HEK293 (cell line): ENCODE measurements at regions not wholly inside any gene's neighbourhood (a gene's known extent, or its start where the extent isn't known, plus 50 kb on each side); places are given as distances from the start of the nearest gene placed in this dataset.
"Not testable (repeated sequence)": the region's sequence is repeated elsewhere in the genome, so short reads cannot be mapped to it uniquely, and the experiment has no call there.

Source experiments
- CTCF ChIA-PET: fragments of 350-600 bp; formaldehyde crosslinking; extraction: SDS; loops from one replicate; lab custom pipeline; 2021; ENCODE audit warnings: antibody characterized with exemption; lab: Yijun Ruan, JAX
- POLR2A ChIA-PET: fragments of 300-600 bp; formaldehyde crosslinking; extraction: SDS; loops from one replicate; lab custom pipeline; 2020; ENCODE audit warnings: antibody characterized with exemption, inconsistent platforms; lab: Yijun Ruan, JAX
- H3K27ac ChIP-seq: fragments of 200-500 bp; sonication (Bioruptor generic); 2 replicates; pipeline ENCODE4 v1.5.1; 2014; ENCODE audit warnings: low read depth, low read length, control low read depth, inconsistent platforms; ENCODE audit errors: extremely low read depth
- H3K36me3 ChIP-seq, 2 experiments: fragments of 200-500 bp in 1 of 2; sonication (Bioruptor generic) in 1 of 2; 1 replicate in 1 of 2; 2 replicates in 1 of 2; pipeline ENCODE4 v1.5.1; 2014 to 2017; ENCODE audit warnings: inconsistent platforms in 2 of 2, low read length in 2 of 2; ENCODE audit not compliant: control insufficient read depth in 2 of 2, insufficient read depth in 1 of 2
- H3K4me1 ChIP-seq: fragments of 200-500 bp; sonication (Bioruptor generic); 2 replicates; pipeline ENCODE4 v1.5.1; 2014; ENCODE audit warnings: mild to moderate bottlenecking, low read length, inconsistent platforms; ENCODE audit not compliant: control insufficient read depth, insufficient read depth
- H3K4me3 ChIP-seq: 2 replicates; pipeline ENCODE4 v1.5.1; 2011; ENCODE audit warnings: low read depth, mild to moderate bottlenecking, control low read depth, low read length, moderate library complexity
- H3K9me3 ChIP-seq: fragments of 200-500 bp; sonication (Bioruptor generic); 2 replicates; pipeline ENCODE4 v1.5.1; 2014; ENCODE audit warnings: low read depth, low read length, inconsistent platforms; ENCODE audit not compliant: control insufficient read depth, insufficient read depth
- ELK4 ChIP-seq: IDR thresholded peaks from 2 replicates; pipeline ENCODE4 v1.6.1; 2011; ENCODE audit warnings: mild to moderate bottlenecking, low read depth, low read length, borderline replicate concordance
- GLIS1 ChIP-seq: fragments of 450-650 bp; formaldehyde crosslinking; IDR thresholded peaks from 2 replicates; pipeline ENCODE4 v1.5.1; 2016; ENCODE audit warnings: missing biosample characterization, missing genetic modification characterization
- OSR2 ChIP-seq: fragments of 450-650 bp; formaldehyde crosslinking; IDR thresholded peaks from 2 replicates; pipeline ENCODE4 v1.5.1; 2016; ENCODE audit warnings: missing biosample characterization, missing genetic modification characterization
- ZBTB7A ChIP-seq: fragments of 450-650 bp; formaldehyde crosslinking; IDR thresholded peaks from 2 replicates; pipeline ENCODE4 v1.5.1; 2016; ENCODE audit warnings: low read depth, missing biosample characterization, missing genetic modification characterization
- ZFHX2 ChIP-seq: fragments of 450-650 bp; formaldehyde crosslinking; conservative IDR thresholded peaks from 2 replicates; pipeline ENCODE4 v1.5.1; 2016; ENCODE audit warnings: missing biosample characterization, missing genetic modification characterization
- ZFP41 ChIP-seq: fragments of 450-650 bp; formaldehyde crosslinking; IDR thresholded peaks from 2 replicates; pipeline ENCODE4 v1.5.1; 2016; ENCODE audit warnings: missing biosample characterization, missing genetic modification characterization, borderline replicate concordance
- ZNF155 ChIP-seq: fragments of 450-650 bp; formaldehyde crosslinking; IDR thresholded peaks from 2 replicates; pipeline ENCODE4 v1.5.1; 2016; ENCODE audit warnings: missing biosample characterization, missing genetic modification characterization
- ZNF202 ChIP-seq: fragments of 450-650 bp; formaldehyde crosslinking; IDR thresholded peaks from 2 replicates; pipeline ENCODE4 v1.5.1; 2016; ENCODE audit warnings: missing biosample characterization, missing genetic modification characterization, borderline replicate concordance
- ZNF239 ChIP-seq: fragments of 450-650 bp; formaldehyde crosslinking; IDR thresholded peaks from 2 replicates; pipeline ENCODE4 v1.5.1; 2016; ENCODE audit warnings: missing biosample characterization, missing genetic modification characterization
- ZNF24 ChIP-seq: fragments of 450-650 bp; formaldehyde crosslinking; IDR thresholded peaks from 2 replicates; pipeline ENCODE4 v1.5.1; 2016; ENCODE audit warnings: missing biosample characterization, missing genetic modification characterization
- ZNF280C ChIP-seq: fragments of 450-650 bp; formaldehyde crosslinking; IDR thresholded peaks from 2 replicates; pipeline ENCODE4 v1.5.1; 2016; ENCODE audit warnings: missing biosample characterization, missing genetic modification characterization
- ZNF350 ChIP-seq: fragments of 450-650 bp; formaldehyde crosslinking; IDR thresholded peaks from 2 replicates; pipeline ENCODE4 v1.5.0; 2017; ENCODE audit warnings: missing biosample characterization, mild to moderate bottlenecking, missing genetic modification characterization
- ZNF366 ChIP-seq: fragments of 450-650 bp; formaldehyde crosslinking; conservative IDR thresholded peaks from 2 replicates; pipeline ENCODE4 v1.5.1; 2016; ENCODE audit warnings: missing biosample characterization, missing genetic modification characterization
- ZNF404 ChIP-seq: fragments of 450-650 bp; formaldehyde crosslinking; IDR thresholded peaks from 2 replicates; pipeline ENCODE4 v1.5.1; 2017; ENCODE audit warnings: missing biosample characterization, missing genetic modification characterization
- ZNF426 ChIP-seq: fragments of 450-650 bp; formaldehyde crosslinking; IDR thresholded peaks from 2 replicates; pipeline ENCODE4 v1.5.1; 2017; ENCODE audit warnings: missing biosample characterization, missing genetic modification characterization, mild to moderate bottlenecking, inconsistent platforms, moderate library complexity
- ZNF433 ChIP-seq: fragments of 450-650 bp; formaldehyde crosslinking; IDR thresholded peaks from 2 replicates; pipeline ENCODE4 v1.5.1; 2016; ENCODE audit warnings: missing biosample characterization, missing genetic modification characterization, low read depth
- ZNF521 ChIP-seq: fragments of 450-650 bp; formaldehyde crosslinking; IDR thresholded peaks from 2 replicates; pipeline ENCODE4 v1.5.1; 2017; ENCODE audit warnings: missing biosample characterization, mild to moderate bottlenecking, missing genetic modification characterization
- ZNF596 ChIP-seq: fragments of 450-650 bp; IDR thresholded peaks from 2 replicates; pipeline ENCODE4 v1.5.0; 2018; ENCODE audit warnings: missing biosample characterization, mild to moderate bottlenecking, missing genetic modification characterization, moderate library complexity
- ZNF600 ChIP-seq: fragments of 450-650 bp; formaldehyde crosslinking; IDR thresholded peaks from 2 replicates; pipeline ENCODE4 v1.5.1; 2016; ENCODE audit warnings: missing biosample characterization, missing genetic modification characterization
- ZNF664 ChIP-seq: fragments of 450-650 bp; formaldehyde crosslinking; IDR thresholded peaks from 2 replicates; pipeline ENCODE4 v1.5.1; 2016; ENCODE audit warnings: missing biosample characterization, missing genetic modification characterization
- ZNF701 ChIP-seq: fragments of 450-650 bp; formaldehyde crosslinking; IDR thresholded peaks from 2 replicates; pipeline ENCODE4 v1.5.1; 2016; ENCODE audit warnings: missing biosample characterization, missing genetic modification characterization
- ZNF707 ChIP-seq: fragments of 450-650 bp; formaldehyde crosslinking; IDR thresholded peaks from 2 replicates; pipeline ENCODE4 v1.5.1; 2016; ENCODE audit warnings: missing biosample characterization, missing genetic modification characterization
- ZNF791 ChIP-seq: fragments of 450-650 bp; formaldehyde crosslinking; IDR thresholded peaks from 2 replicates; pipeline ENCODE4 v1.5.1; 2016; ENCODE audit warnings: missing biosample characterization, missing genetic modification characterization
- TF ChIP-seq, protein P1 (sequence below): fragments of 450-650 bp; formaldehyde crosslinking; IDR thresholded peaks from 2 replicates; pipeline ENCODE4 v1.5.1; 2016; ENCODE audit warnings: missing biosample characterization, missing genetic modification characterization

- POLR2A ChIA-PET: interaction anchor here (1.6 to 2.3 kb wide), 2 partner anchors 111 to 142 kb away, joined by 9 to 18 read pairs; partner anchors contain the start of genes MDH1, UGP2 and WDPCP
Measured at GRCh38 chr2:63699549-63699839, 110.7 kb downstream of the MDH1 start.

GRCh38 chr2:63700271-63700670 lies 111.5 kb downstream of the MDH1 start:
- Histone ChIP-seq H3K9me3 (no peaks in the 10 kb centered on the region), H3K4me1 (no peaks in the 10 kb centered on the region), H3K27ac (no peak overlapping the region), H3K4me3 (no peak overlapping the region), H3K36me3 (no peaks in the 10 kb centered on the region)
- ChIA-PET CTCF (interaction anchor here (0.6 to 2.8 kb wide), 12 partner anchors 10 to 1629 kb away, joined by 3 to 23 read pairs (median 4); no protein-coding TSS in a partner anchor), POLR2A (interaction anchor here (0.6 kb wide), 1 partner anchor 175 kb away, joined by 3 read pairs; no protein-coding TSS in a partner anchor)
- TF ChIP-seq, protein P1, sequence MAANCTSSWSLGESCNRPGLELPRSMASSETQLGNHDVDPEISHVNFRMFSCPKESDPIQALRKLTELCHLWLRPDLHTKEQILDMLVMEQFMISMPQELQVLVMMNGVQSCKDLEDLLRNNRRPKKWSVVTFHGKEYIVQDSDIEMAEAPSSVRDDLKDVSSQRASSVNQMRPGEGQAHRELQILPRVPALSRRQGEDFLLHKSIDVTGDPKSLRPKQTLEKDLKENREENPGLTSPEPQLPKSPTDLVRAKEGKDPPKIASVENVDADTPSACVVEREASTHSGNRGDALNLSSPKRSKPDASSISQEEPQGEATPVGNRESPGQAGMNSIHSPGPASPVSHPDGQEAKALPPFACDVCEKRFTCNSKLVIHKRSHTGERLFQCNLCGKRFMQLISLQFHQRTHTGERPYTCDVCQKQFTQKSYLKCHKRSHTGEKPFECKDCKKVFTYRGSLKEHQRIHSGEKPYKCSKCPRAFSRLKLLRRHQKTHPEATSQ (tag by site-specific recombination): no peak
- TF ChIP-seq ZNF155 (tag by site-specific recombination) (no peak), ZNF350 (no peak), ZNF664 (tag by site-specific recombination) (no peak), ZNF366 (tag by site-specific recombination) (no peak), OSR2 (no peak), ZNF24 (tag by site-specific recombination) (no peak), ZNF404 (tag by site-specific recombination) (no peak), ZNF202 (tag by site-specific recombination) (no peak), ELK4 (no peak)

More at GRCh38 chr2:63699549-63699839, 110.7 kb downstream of the MDH1 start:
- CTCF ChIA-PET: interaction anchor here (0.6 to 2.8 kb wide), 33 partner anchors 9 to 613 kb away, joined by 3 to 23 read pairs (median 4); no protein-coding TSS in a partner anchor
- Histone ChIP-seq H3K4me1 (no peaks in the 10 kb centered on the region), H3K4me3 (no peak overlapping the region), H3K9me3 (no peaks in the 10 kb centered on the region), H3K36me3 (no peaks in the 10 kb centered on the region), H3K27ac (no peak overlapping the region)
- TF ChIP-seq ZNF791 (tag by site-specific recombination) (0 out of 2 replicates have a peak, but pooled peaks have one; percentile 13), ZNF521 (tag by site-specific recombination) (no peak)

DNA sequence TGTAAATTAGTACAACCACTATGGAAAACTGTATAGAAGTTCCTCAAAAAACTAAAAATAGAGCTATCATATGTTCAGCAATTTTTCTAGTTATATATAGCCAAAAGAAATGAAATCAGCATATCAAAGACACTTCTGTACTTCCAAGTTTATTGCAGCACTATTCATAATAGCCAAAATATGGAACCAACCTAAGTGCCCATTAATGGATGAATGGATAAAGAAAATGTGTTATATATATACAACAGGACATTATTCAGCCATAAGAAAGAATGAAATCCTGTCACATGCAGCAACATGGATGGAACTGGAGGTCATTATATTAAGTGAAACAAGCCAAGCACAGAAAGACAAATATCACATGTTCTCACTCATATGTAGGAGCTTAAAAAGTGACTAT lies 112.6 kb downstream of the MDH1 start:
- no peak overlapping the region for H3K27ac ChIP-seq
- H3K9me3 ChIP-seq: no peaks in the 10 kb centered on the region
- no peaks in the 10 kb centered on the region for H3K4me1 ChIP-seq
- H3K36me3 ChIP-seq: no peaks in the 10 kb centered on the region
- POLR2A ChIA-PET: no interaction called here
- TF ChIP-seq GLIS1 (tag by site-specific recombination) (no peak), OSR2 (no peak), ZNF280C (tag by site-specific recombination) (no peak), ZNF596 (no peak), ZNF239 (no peak), ZFP41 (tag by site-specific recombination) (no peak), ZNF433 (tag by site-specific recombination) (no peak), ZNF701 (tag by site-specific recombination) (no peak), ZBTB7A (tag by site-specific recombination) (no peak), ZNF707 (tag by site-specific recombination) (no peak), ZNF366 (tag by site-specific recombination) (no peak), ZNF426 (tag by site-specific recombination) (no peak), ZNF600 (tag by site-specific recombination) (no peak), ZFHX2 (tag by site-specific recombination) (no peak)
- TF ChIP-seq, all 188 proteins: peak for 0
- CTCF ChIA-PET: interaction anchor here (0.8 to 1.2 kb wide), 2 partner anchors 9 to 689 kb away, joined by 3 to 6 read pairs; no protein-coding TSS in a partner anchor
- H3K4me3 ChIP-seq: no peak overlapping the region

GRCh38 chr2:63706084-63706483 lies 117.3 kb downstream of the MDH1 start:
- POLR2A ChIA-PET, H3K4me1 ChIP-seq, H3K36me3 ChIP-seq, H3K27ac ChIP-seq, CTCF ChIA-PET, H3K4me3 ChIP-seq, H3K9me3 ChIP-seq: not testable (repeated sequence)
